HepG2 (cell line): ENCODE measurements at regions not wholly inside any gene's neighbourhood (a gene's known extent, or its start where the extent isn't known, plus 50 kb on each side); places are given as distances from the start of the nearest gene placed in this dataset.
A peak's percentile ranks its signal among the peaks of the same experiment; 100 is the strongest.
"Not testable (repeated sequence)": the region's sequence is repeated elsewhere in the genome, so short reads cannot be mapped to it uniquely, and the experiment has no call there.

ENCODE experiments used
- ATAC-seq: fragments of 200-7000 bp; cut with Tn5 transposase; 3 replicates; pipeline ENCODE4 v1.9.1; 2020; ENCODE audit warnings: mild to moderate bottlenecking, moderate library complexity
- BruUV-seq: library from RNA; stranded (reverse); fragments of 400-500 nt; replicated peaks from 2 replicates; lab custom pipeline; 2021; lab: Mats Ljungman, UMichigan
- CTCF ChIA-PET: fragments of 300-600 bp; formaldehyde crosslinking; extraction: SDS; loops from one replicate; lab custom pipeline; 2021; ENCODE audit warnings: low total read pairs, inconsistent platforms, low intra/inter-chr PET ratio; lab: Yijun Ruan, JAX
- POLR2A ChIA-PET: fragments of 350-600 bp; sonication (Branson Sonifier 250); formaldehyde crosslinking; loops from one replicate; lab custom pipeline; 2020; ENCODE audit warnings: antibody characterized with exemption, inconsistent platforms; lab: Yijun Ruan, JAX
- DNase-seq: peaks from one replicate; pipeline ENCODE4 v3.0.0-alpha.2; 2015; ENCODE audit warnings: low spot score
- FAIRE-seq: peaks from 3 replicates; lab custom pipeline; 2011; peaks lifted over from hg19 to GRCh38; lab: Jason Lieb, UNC
- H2AFZ ChIP-seq: one replicate; pipeline ENCODE4 v1.6.1; 2011; ENCODE audit warnings: low read length, inconsistent platforms
- H3K27ac ChIP-seq: fragments of 300-600 bp; 3 replicates; pipeline ENCODE4 v1.8.0; 2011; ENCODE audit warnings: mixed run types, mild to moderate bottlenecking, mixed read lengths, low read length, inconsistent platforms; ENCODE audit not compliant: insufficient read depth; ENCODE audit errors: extremely low read length
- H3K27me3 ChIP-seq, 2 experiments: fragments of 200-600 bp in 1 of 2; 2 replicates in 1 of 2; 3 replicates in 1 of 2; pipeline versions ENCODE4 v1.6.0 to v1.8.0; 2011; ENCODE audit warnings: low read length in 2 of 2, mild to moderate bottlenecking in 2 of 2, moderate library complexity in 2 of 2, inconsistent platforms in 1 of 2; ENCODE audit not compliant: insufficient read depth in 2 of 2, control insufficient read depth in 1 of 2
- H3K36me3 ChIP-seq, 2 experiments: fragments of 200-600 bp in 1 of 2; replicated peaks in 1 of 2; 2 replicates in 1 of 2; 3 replicates in 1 of 2; pipeline versions ENCODE4 v1.5.1 to v1.8.0; 2011; ENCODE audit warnings: low read length in 2 of 2, inconsistent platforms in 1 of 2; ENCODE audit not compliant: insufficient read depth in 2 of 2, control insufficient read depth in 1 of 2
- H3K4me1 ChIP-seq: 2 replicates; pipeline ENCODE4 v1.5.1; 2012; ENCODE audit warnings: low read length, inconsistent platforms; ENCODE audit not compliant: insufficient read depth
- H3K4me2 ChIP-seq: 2 replicates; pipeline ENCODE4 v1.6.0; 2011; ENCODE audit warnings: low read depth, low read length, inconsistent platforms
- H3K4me3 ChIP-seq, 3 experiments: fragments of 200-600 bp in 1 of 3; sonication (generic), shearing (Covaris generic) in 1 of 3; replicated peaks in 1 of 3; 2 replicates each; pipeline ENCODE4 v1.5.1; 2011 to 2016; ENCODE audit warnings: low read length in 3 of 3, inconsistent platforms in 2 of 3, low read depth in 2 of 3, mild to moderate bottlenecking in 2 of 3, control low read depth in 1 of 3, mixed read lengths in 1 of 3; ENCODE audit not compliant: insufficient read depth in 1 of 3
- H3K79me2 ChIP-seq: one replicate; pipeline ENCODE4 v1.6.1; 2011; ENCODE audit warnings: low read length, inconsistent platforms; ENCODE audit not compliant: insufficient read depth
- H3K9ac ChIP-seq: 2 replicates; pipeline ENCODE4 v1.6.0; 2011; ENCODE audit warnings: mild to moderate bottlenecking, low read depth, low read length, inconsistent platforms; ENCODE audit not compliant: insufficient read depth
- H3K9me3 ChIP-seq: 2 replicates; pipeline ENCODE4 v1.5.1; 2012; ENCODE audit warnings: mild to moderate bottlenecking, low read length
- H4K20me1 ChIP-seq: 2 replicates; pipeline ENCODE4 v1.6.0; 2011; ENCODE audit warnings: inconsistent platforms, mild to moderate bottlenecking, low read length, moderate library complexity; ENCODE audit not compliant: insufficient read depth
- FOSL2 ChIP-seq: sonication (generic); formaldehyde crosslinking; IDR thresholded peaks from 2 replicates; pipeline ENCODE4 v1.4.0; 2020; ENCODE audit warnings: missing genetic modification reagents
- WGBS: methylation state at CpG from one replicate; pipeline ENCODE4 v1.1.6; 2017; ENCODE audit warnings: low lambda C conversion rate; 5-methylcytosine and 5-hydroxymethylcytosine counted together
- in situ Hi-C: cut with HindIII; loops from 2 replicates; pipeline ENCODE4 v1.10.0; 2017; ENCODE audit warnings: low pct_unique_long_range_greater_than_20kb; ENCODE audit not compliant: extremely low pct_ligation_motif_present
- intact Hi-C: fragments of 100-400 bp; cut with micrococcal nuclease; formaldehyde crosslinking; loops from one replicate; pipeline ENCODE4 v1.10.0; 2022; ENCODE audit not compliant: unreplicated experiment
- TF ChIP-seq, protein P1 (sequence below): sonication (generic); formaldehyde crosslinking; IDR thresholded peaks from 2 replicates; pipeline ENCODE4 v1.4.0; 2020; ENCODE audit warnings: mild to moderate bottlenecking, missing genetic modification reagents
- TF ChIP-seq, protein P2 (sequence below): fragments of 450-650 bp; IDR thresholded peaks from 2 replicates; pipeline ENCODE4 v1.6.1; 2016

DNA sequence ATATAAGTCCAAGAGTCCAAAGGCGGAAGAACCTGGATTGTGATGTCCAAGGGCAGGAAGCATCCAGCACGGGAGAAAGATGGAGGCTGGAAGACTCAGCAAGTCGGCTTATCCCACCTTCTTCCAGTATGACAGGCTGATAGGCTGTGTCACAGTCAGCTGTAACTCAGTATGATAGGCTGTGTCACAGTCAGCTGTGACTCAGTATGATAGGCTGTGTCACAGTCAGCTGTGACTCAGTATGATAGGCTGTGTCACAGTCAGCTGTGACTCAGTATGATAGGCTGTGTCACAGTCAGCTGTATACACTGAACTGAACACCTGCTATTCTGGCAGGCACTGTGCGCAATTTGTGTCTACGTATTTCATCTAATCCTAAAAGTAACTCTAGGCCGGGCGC, 271.9 kb downstream of the LRATD1 start:
- H3K4me3 ChIP-seq, BruUV-seq, H3K4me1 ChIP-seq, H3K79me2 ChIP-seq, H2AFZ ChIP-seq, H3K27me3 ChIP-seq, H3K4me2 ChIP-seq, H3K27ac ChIP-seq, FAIRE-seq, H3K9me3 ChIP-seq, H4K20me1 ChIP-seq, POLR2A ChIA-PET, DNase-seq, H3K36me3 ChIP-seq, H3K9ac ChIP-seq: not testable (repeated sequence)
- ATAC-seq = peak; percentile 5; the same call in 2 of the 3 replicates
- CTCF ChIA-PET = interaction anchor here (1.0 to 1.5 kb wide), 3 partner anchors 255 to 1858 kb away, joined by 3 to 10 read pairs (median 9); no protein-coding TSS in a partner anchor
- intact Hi-C loops (loop anchor here (1.0 to 10.0 kb wide), 3 partner anchors 250 to 684 kb away; partner anchors contain the start of gene LRATD1), in situ Hi-C loops (loop anchor here (25.0 kb wide), 1 partner anchor 683 kb away; the partner anchor contains the start of gene DDX1)
- peak; percentile 47 for TF ChIP-seq FOSL2
- WGBS = 73% methylated on average over 7 of the region's 7 CpGs

DNA sequence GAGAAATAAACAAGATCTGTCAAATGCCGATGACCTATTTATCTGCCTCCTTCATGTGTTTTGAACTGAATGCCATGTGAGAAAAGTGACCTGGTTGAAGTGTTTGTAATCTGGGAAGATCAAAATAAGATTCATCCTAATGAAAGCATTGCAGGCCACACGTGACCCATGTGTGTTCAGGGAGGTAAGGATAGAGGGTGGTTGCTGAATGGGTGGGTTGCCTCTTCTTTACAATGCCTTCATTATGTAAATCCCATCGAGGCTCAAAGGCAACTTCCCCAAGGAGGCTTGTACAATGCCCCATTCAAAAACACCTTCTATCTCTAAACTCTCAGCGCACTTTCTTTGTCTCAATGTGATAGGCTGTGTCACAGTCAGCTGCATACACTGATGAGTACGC, 273.1 kb downstream of the LRATD1 start:
- DNase-seq (no peak), FAIRE-seq (no peak), ATAC-seq (no peak)
- no TSS peak for BruUV-seq
- no peak overlapping the region for H3K27ac ChIP-seq
- TF ChIP-seq, protein P1, sequence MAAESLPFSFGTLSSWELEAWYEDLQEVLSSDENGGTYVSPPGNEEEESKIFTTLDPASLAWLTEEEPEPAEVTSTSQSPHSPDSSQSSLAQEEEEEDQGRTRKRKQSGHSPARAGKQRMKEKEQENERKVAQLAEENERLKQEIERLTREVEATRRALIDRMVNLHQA = no peak
- TF ChIP-seq, protein P2, sequence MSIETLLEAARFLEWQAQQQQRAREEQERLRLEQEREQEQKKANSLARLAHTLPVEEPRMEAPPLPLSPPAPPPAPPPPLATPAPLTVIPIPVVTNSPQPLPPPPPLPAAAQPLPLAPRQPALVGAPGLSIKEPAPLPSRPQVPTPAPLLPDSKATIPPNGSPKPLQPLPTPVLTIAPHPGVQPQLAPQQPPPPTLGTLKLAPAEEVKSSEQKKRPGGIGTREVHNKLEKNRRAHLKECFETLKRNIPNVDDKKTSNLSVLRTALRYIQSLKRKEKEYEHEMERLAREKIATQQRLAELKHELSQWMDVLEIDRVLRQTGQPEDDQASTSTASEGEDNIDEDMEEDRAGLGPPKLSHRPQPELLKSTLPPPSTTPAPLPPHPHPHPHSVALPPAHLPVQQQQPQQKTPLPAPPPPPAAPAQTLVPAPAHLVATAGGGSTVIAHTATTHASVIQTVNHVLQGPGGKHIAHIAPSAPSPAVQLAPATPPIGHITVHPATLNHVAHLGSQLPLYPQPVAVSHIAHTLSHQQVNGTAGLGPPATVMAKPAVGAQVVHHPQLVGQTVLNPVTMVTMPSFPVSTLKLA = 0 out of 2 replicates have a peak, but pooled peaks have one; percentile 25
- H3K4me3 ChIP-seq = no peak overlapping the region
- POLR2A ChIA-PET = no interaction called here
- H3K79me2 ChIP-seq = no peaks in the 10 kb centered on the region
- H3K27me3 ChIP-seq = no peaks in the 10 kb centered on the region; a peak in 2 of 5 replicates
- H2AFZ ChIP-seq = no peak overlapping the region
- in situ Hi-C loops = loop anchor here (25.0 kb wide), 1 partner anchor 682 kb away; the partner anchor contains the start of gene DDX1
- no peak overlapping the region for H3K4me2 ChIP-seq
- no peaks in the 10 kb centered on the region for H4K20me1 ChIP-seq
- no peak overlapping the region for H3K9ac ChIP-seq
- CTCF ChIA-PET = no interaction called here
- H3K9me3 ChIP-seq = no peaks in the 10 kb centered on the region
- no peaks in the 10 kb centered on the region for H3K4me1 ChIP-seq
- WGBS = 12% methylated on average over 5 of the region's 5 CpGs
- intact Hi-C loops = loop anchor here (10.0 kb wide), 2 partner anchors 249 to 271 kb away; partner anchors contain the start of gene LRATD1
- H3K36me3 ChIP-seq = no peaks in the 10 kb centered on the region
